IPS-NIHi11 (cell line): ENCODE measurements at regions not wholly inside any gene's neighbourhood (a gene's known extent, or its start where the extent isn't known, plus 50 kb on each side); places are given as distances from the start of the nearest gene placed in this dataset.

ENCODE experiments used
- DNase-seq: peaks from one replicate; pipeline ENCODE4 v3.0.0; 2012; ENCODE audit warnings: mixed read lengths, low spot score

- DNase-seq = no peak
Observed at GRCh38 chr5:148913493-148913892, 87.1 kb downstream of the ADRB2 start.

GRCh38 chr5:148913985-148914431 is 87.6 kb downstream of the ADRB2 start:
- peak; percentile 33 for DNase-seq

- no peak for DNase-seq
Observed at GRCh38 chr5:148915224-148915817, 88.9 kb downstream of the ADRB2 start.

- no peak for DNase-seq
Observed at GRCh38 chr5:148920646-148921288, 94.4 kb downstream of the ADRB2 start.

GRCh38 chr5:148921350-148921749 is 94.9 kb downstream of the ADRB2 start:
- no peak for DNase-seq

GRCh38 chr5:148922606-148923005 is 96.2 kb downstream of the ADRB2 start:
- no peak for DNase-seq

GRCh38 chr5:148923023-148923422 is 96.6 kb downstream of the ADRB2 start:
- DNase-seq = no peak

GRCh38 chr5:148924817-148925216 is 98.4 kb downstream of the ADRB2 start:
- DNase-seq = no peak

- no peak for DNase-seq
Observed at GRCh38 chr5:148926207-148926606, 99.8 kb downstream of the ADRB2 start.

- DNase-seq = no peak
Observed at GRCh38 chr5:148927307-148927946, 101.0 kb downstream of the ADRB2 start.

- DNase-seq = no peak
Observed at GRCh38 chr5:148928141-148928540, 101.7 kb downstream of the ADRB2 start.

GRCh38 chr5:148931453-148932057 is 105.1 kb downstream of the ADRB2 start:
- DNase-seq = no peak

- no peak for DNase-seq
Observed at GRCh38 chr5:148932355-148932935, 106.0 kb downstream of the ADRB2 start.

- no peak for DNase-seq
Observed at GRCh38 chr5:148933903-148934432, 107.6 kb downstream of the ADRB2 start.

- no peak for DNase-seq
Observed at GRCh38 chr5:148934895-148935400, 108.5 kb downstream of the ADRB2 start.

- no peak for DNase-seq
Observed at GRCh38 chr5:148937239-148937638, 110.8 kb downstream of the ADRB2 start.

- no peak for DNase-seq
Observed at GRCh38 chr5:148937830-148938521, 111.6 kb downstream of the ADRB2 start.

- no peak for DNase-seq
Observed at GRCh38 chr5:148938522-148938882, 112.1 kb downstream of the ADRB2 start.

GRCh38 chr5:148939676-148940075 is 113.3 kb downstream of the ADRB2 start:
- DNase-seq = no peak

- no peak for DNase-seq
Observed at GRCh38 chr5:148941810-148942209, 115.4 kb downstream of the ADRB2 start.

- no peak for DNase-seq
Observed at GRCh38 chr5:148949841-148950470, 112.9 kb downstream of the SH3TC2 start.
